GM18505 (cell line): ENCODE measurements at regions not wholly inside any gene's neighbourhood (a gene's known extent, or its start where the extent isn't known, plus 50 kb on each side); places are given as distances from the start of the nearest gene placed in this dataset.
"Not testable (repeated sequence)": the region's sequence is repeated elsewhere in the genome, so short reads cannot be mapped to it uniquely, and the experiment has no call there.

Experiments used
- ATAC-seq: cut with Tn5 transposase; IDR thresholded peaks from one replicate; pipeline ENCODE4 v1.9.1; 2021; ENCODE audit not compliant: unreplicated experiment
- POLR2A ChIP-seq: IDR thresholded peaks from 4 replicates; pipeline ENCODE4 v1.6.1; 2011; ENCODE audit warnings: borderline replicate concordance; ENCODE audit not compliant: insufficient read depth, insufficient read length; ENCODE audit errors: extremely low read depth

GRCh38 chr2:53173698-53174455, 593.7 kb upstream of the CHAC2 start:
- TF ChIP-seq POLR2A, result no peak
- no peak for ATAC-seq

- ATAC-seq, result no peak
Measured at GRCh38 chr2:53173091-53173490, 594.5 kb upstream of the CHAC2 start.

GRCh38 chr2:53170466-53170865, 597.1 kb upstream of the CHAC2 start:
- no peak for TF ChIP-seq POLR2A
- no peak for ATAC-seq

More at GRCh38 chr2:53173091-53173490, 594.5 kb upstream of the CHAC2 start:
- no peak for TF ChIP-seq POLR2A

GRCh38 chr2:53167227-53167626, 600.4 kb upstream of the CHAC2 start:
- no peak for ATAC-seq
- TF ChIP-seq POLR2A, result no peak

- ATAC-seq, result no peak
Measured at GRCh38 chr2:53150146-53150545, 617.5 kb upstream of the CHAC2 start.

GRCh38 chr2:53148221-53148620, 619.4 kb upstream of the CHAC2 start:
- no peak for TF ChIP-seq POLR2A
- no peak for ATAC-seq

More at GRCh38 chr2:53150146-53150545, 617.5 kb upstream of the CHAC2 start:
- no peak for TF ChIP-seq POLR2A

GRCh38 chr2:53131416-53131815, 636.2 kb upstream of the CHAC2 start:
- TF ChIP-seq POLR2A, result no peak
- ATAC-seq, result no peak

GRCh38 chr2:53130441-53130943, 637.1 kb upstream of the CHAC2 start:
- no peak for ATAC-seq
- TF ChIP-seq POLR2A, result no peak

- TF ChIP-seq POLR2A, result no peak
- ATAC-seq, result no peak
Measured at GRCh38 chr2:53129851-53130250, 637.8 kb upstream of the CHAC2 start.

GRCh38 chr2:53127061-53127650, 640.4 kb upstream of the CHAC2 start:
- TF ChIP-seq POLR2A, result no peak
- no peak for ATAC-seq

GRCh38 chr2:53114991-53115390, 652.6 kb upstream of the CHAC2 start:
- no peak for ATAC-seq

GRCh38 chr2:53114582-53114981, 653.0 kb upstream of the CHAC2 start:
- no peak for ATAC-seq
- no peak for TF ChIP-seq POLR2A

More at GRCh38 chr2:53114991-53115390, 652.6 kb upstream of the CHAC2 start:
- TF ChIP-seq POLR2A, result no peak

- ATAC-seq, result not testable (repeated sequence)
Measured at GRCh38 chr2:53112408-53112807, 655.2 kb upstream of the CHAC2 start.

- TF ChIP-seq POLR2A, result no peak
- no peak for ATAC-seq
Measured at GRCh38 chr2:53111406-53111805, 656.2 kb upstream of the CHAC2 start.
